ENCODE measurements at regions not wholly inside any gene's neighbourhood (a gene's known extent, or its start where the extent isn't known, plus 50 kb on each side); places are given as distances from the start of the nearest gene placed in this dataset.

- TF ChIP-seq POLR2A (IDR thresholded peaks at IDR 0.05; ENCODE audit: low read depth, low read length) (no peak), POLR2AphosphoS5 (IDR thresholded peaks at IDR 0.05; ENCODE audit: low read depth, low read length) (no peak)
These were observed 75.5 kb downstream of the CXCL12 start for GRCh38 chr10:44309361-44309760.

Data from GM12892 (cell line).